ENCODE measurements at regions not wholly inside any gene's neighbourhood (a gene's known extent, or its start where the extent isn't known, plus 50 kb on each side); places are given as distances from the start of the nearest gene placed in this dataset.
"Not testable (repeated sequence)": the region's sequence is repeated elsewhere in the genome, so short reads cannot be mapped to it uniquely, and the experiment has no call there.

DNA sequence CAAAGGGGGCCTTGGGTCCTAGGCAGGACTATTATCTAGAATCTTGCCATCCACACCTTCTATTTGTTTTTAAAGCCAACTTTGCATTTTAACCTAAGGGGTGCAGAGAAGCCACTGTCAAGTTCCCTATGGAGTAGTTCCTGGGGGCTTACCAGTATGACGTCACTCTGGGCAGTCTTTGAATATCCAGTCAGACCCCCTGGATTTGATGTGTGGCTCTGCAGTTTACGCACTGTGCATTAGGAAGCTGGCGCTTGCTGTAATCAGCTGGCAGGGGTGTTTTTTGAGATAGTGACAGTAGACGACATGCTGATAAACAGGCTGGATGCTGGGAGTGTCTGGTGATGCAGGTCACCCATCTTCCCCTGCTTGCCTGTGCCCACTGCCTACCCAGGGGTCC, 892.7 kb upstream of the ZNF722 start:
- no peak for DNase-seq (ENCODE audit: low spot score)

DNA sequence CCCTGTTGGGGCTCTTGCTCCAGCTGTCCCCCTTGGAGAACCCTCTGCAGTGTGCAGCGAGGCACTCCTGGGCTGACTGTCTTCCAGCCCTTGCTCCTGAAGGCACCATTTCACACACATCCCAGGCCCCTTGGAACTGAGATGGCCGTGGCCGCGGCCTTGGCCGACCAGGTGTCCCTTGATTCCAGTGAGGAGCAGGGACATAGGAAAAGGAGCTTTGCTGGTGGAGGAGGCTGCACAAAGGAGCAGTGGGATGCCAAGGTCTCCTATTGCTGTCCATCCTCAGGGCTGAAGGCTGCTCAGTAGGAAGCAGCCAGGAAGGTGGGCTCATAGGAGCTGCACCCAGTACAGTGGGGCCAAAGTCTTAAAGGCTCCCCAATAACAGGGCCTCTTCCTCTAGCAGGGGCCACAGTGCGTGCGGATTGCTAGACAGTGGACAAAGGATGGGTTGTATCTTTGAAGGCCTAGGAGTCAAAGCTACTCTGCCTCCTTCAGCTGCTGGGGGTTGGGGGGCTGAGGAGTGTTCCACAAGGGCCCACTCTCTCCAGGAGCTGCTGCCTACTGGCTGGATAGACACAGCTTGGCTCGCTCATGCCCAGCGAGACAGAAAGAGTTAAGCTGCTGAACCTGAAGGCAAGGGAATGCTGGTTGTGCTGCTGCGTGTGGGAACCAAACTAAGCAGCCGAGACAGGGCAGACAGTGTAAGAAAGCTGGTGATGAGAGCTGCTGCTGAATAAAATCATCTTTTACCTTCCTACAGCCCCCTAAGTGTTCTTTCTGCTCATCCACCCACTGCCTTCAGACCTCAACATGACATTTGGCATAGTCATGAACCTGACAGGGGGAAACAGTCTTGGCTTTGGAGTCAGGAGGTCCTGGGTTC, 891.9 kb upstream of the ZNF722 start:
- DNase-seq (ENCODE audit: low spot score), result no peak

DNA sequence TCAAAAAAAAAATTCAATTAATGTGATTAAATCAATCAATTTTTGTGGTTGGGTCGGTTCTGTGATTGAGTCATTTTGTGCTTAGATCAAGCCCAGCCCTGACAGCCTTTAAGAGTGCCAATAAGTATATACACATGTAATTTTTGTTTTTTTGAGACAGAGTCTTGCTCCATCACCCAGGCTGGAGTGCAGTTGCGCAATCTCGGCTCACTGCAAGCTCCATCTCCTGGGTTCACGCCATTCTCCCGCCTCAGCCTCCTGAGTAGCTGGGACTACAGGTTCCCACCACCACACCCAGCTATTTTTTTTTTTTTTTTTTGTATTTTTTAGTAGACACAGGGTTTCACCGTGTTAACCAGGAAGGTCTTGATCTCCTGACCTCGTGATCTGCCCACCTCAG, 887.1 kb upstream of the ZNF722 start:
- DNase-seq (ENCODE audit: low spot score), result not testable (repeated sequence)

DNA sequence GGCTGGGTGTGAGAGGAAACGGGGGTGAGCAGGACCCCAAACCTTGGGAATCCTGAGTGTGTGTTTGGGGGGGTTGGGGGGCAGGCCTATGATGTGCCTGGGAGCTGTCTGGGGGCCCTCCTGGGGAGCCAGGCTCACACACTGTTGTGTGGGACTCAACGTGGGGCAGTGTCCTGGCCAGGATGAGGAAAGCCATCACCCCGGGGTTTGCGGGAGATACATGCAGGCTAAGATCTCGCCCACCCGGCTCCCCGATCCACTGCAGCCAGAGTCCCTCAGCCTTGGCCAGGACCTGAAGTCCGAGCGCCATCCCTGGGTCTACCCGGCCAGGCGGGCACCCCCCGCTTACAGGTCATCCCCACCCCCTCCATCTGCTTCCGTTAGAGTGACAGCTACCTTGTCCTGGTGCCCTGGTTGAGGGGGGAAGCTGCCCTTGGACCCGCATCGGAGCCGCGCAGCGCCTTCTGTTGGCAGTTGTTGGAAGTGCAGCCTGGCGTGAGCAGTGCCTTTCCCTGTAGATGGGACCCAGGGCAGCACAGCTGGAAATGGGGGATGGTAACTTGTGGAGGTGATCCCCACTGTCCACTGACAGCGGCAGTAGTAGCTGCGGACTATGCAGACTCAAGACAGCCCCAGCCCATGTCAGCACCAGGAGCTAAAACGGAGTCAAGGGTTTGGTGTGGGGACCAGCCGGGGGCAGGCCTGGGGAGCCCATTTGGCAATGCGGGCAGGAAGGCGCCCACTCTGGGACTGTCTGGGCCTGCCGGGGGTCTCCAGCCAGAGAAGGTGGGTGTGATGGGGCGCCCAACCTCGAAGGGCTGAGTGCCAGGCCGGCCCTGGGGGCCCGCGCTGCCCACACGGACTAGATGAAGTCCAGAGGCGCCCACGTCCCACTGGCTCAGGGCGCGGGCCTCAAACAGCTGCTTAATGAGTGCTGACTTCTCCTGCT, 885.6 kb upstream of the ZNF722 start:
- no peak for DNase-seq (ENCODE audit: low spot score)

DNA sequence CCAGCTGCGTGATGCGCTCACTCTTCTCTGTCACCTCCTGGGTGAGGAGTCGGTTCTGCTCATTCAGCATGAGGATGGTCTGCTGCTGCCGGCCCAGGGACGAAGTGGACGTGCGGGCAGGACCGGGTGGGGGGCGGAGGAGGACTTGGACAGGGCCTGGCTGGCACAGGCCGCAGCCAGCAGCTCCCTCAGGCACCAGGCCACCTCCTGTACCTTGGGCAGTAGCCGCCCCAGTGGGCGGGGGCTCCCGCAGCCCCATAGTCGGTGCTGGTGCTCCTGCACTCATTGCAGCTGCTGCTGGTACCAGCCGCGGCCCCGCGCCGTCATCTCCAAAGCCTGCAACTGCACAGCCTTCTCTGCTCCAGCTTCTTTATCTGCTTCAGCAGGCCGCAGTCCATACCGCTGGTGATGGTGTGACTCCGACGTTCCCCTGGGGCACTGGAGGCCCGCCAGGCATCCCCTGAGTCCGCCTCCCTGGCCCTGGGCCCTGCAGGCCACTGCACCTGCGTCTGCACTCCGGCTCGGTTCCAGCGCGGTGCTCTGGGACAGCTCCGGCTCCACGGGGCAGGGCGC, 884.9 kb upstream of the ZNF722 start:
- no peak for DNase-seq (ENCODE audit: low spot score)

DNA sequence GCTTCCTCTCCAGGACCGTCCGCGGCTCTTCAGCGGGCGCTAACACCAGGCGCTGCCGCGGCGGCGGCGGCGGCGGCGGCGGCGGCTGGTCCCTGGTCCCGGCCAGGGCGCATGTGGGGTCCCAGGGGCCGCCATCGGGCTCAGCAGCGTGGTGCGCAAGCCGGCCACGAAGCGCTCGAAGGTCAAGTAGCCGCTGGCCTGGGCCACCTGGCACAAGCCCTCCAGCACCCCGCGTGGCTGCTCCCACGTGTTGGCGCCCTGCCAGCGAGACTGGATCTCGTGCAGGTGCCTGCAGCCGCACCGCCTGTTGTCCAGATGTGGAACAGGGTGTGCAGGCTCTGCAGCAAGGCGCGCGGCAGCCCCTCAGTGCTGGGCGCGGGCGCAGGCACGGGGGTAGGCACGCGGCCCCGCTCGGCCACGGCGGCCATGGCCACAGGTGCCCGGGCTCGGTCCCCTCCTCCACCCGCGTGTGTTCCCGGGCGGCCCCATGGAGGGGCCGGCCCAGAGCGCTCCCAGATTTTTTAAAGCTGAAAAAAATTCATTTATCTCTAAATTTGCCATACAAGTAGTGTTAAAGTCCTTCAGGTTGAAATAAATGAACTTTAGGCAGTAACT, 884.2 kb upstream of the ZNF722 start:
- DNase-seq (ENCODE audit: low spot score), result no peak
